ENCODE measurements at regions not wholly inside any gene's neighbourhood (a gene's known extent, or its start where the extent isn't known, plus 50 kb on each side); places are given as distances from the start of the nearest gene placed in this dataset.

GRCh38 chr13:106318941-106319411, 216.5 kb downstream of the EFNB2 start:
- no peak for TF ChIP-seq CTCF (IDR thresholded peaks at IDR 0.05; ENCODE audit: low read depth, low read length, poor library complexity, severe bottlenecking)
- no peak for TF ChIP-seq EZH2phosphoT487 (IDR thresholded peaks at IDR 0.05; ENCODE audit: borderline replicate concordance, low read length)
